Activated CD4-positive, alpha-beta T cell treated with anti-CD3 and anti-CD28 coated beads for 24 hours (primary cell): ENCODE measurements at regions not wholly inside any gene's neighbourhood (a gene's known extent, or its start where the extent isn't known, plus 50 kb on each side); places are given as distances from the start of the nearest gene placed in this dataset.

Source experiments
- DNase-seq, 2 donors: peaks; one replicate each; pipeline ENCODE4 v3.0.0-alpha.2; 2020; ENCODE audit warnings: low read depth in 2 of 2

DNA sequence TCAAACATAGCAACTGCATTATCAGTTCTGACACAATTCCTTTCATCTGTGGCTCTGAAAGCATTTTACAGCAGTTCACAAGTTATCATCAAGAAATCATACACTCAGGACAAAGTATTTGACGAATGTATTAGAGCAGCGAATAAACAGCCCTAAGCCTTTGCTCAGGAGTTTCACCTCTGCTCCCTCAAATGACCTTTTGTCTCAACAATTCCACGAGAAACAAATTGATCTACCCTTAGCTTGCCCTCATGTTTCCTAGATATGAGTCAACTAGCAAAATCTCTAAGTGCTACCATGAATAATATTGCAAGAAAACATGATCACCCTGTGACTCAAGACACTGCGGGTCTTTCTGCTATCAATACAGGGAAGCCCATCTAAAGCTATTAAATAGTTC is 396.1 kb downstream of the EFNB2 start:
- no peak for DNase-seq

DNA sequence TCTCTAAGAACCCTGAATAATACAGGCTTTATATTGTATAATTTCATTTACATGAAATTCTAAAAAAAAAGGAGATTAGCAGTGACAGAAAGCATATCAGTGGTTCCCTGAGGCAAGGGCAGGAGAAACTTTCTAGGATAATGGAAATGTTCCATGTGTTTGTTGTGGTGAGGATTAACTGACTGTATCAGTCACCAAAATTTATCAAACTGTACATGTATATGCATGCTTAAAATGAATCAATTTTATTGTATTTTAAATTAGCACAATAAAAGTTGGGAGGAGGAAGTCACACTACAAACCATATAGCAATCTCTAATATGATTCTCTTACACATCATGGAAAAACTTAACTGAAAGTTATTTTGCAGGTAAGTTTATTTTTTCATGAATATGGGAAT is 396.8 kb downstream of the EFNB2 start:
- DNase-seq, result no peak

DNA sequence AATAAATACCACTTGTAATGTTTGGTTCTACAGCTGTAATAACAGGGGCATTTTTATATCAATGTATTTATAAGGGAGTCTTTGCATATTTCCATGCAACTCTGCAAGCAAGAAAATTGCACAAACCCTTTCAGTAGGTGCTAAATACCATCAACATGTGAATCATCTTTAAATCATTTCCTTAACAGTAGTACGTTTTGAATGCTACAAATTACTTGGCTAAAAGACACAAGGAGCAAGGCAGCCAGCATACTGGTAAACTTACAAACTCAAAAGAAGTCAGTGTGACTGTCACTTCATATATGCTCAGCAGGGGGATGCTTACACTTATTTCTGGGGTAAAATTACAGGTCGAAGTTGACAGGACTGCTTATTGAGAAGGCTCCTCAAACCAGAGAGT is 402.4 kb downstream of the EFNB2 start:
- no peak for DNase-seq

DNA sequence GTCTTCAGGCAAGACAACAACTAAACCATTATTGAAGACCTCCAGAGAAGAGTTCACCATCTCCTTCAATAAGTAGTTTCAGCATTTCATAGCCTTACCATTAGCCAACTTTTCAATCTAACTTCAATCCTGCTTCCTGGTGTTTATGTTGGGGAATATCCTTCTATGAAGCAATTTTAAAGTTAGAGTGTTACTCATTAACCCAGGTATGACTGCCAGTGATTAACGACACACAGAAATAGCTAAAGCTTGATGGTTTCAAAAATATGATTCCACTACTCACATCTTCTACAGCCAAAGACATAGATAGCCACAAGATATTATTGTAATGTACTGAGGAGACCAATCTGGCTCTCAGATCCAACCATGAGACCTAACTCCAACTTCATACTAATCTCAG is 403.2 kb downstream of the EFNB2 start:
- DNase-seq, result no peak

DNA sequence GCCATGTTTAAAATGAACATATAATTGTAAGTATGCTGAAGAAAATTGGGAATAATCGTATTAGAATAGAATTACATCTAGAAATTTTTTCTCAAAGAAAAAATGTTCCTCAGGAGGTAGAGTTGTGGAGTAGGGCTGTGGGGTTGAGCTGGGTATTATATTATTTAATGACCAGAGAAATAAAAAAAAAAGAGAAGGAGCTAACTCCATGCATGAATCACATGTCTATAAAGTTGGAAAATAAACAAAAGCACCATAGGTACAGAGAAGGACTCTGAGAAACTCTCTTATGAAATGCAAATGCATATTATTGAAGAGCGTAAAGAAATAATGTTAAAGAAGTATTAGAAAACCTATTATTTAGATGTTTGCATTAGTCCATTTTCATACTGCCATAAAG is 405.5 kb downstream of the EFNB2 start:
- DNase-seq, result no peak

DNA sequence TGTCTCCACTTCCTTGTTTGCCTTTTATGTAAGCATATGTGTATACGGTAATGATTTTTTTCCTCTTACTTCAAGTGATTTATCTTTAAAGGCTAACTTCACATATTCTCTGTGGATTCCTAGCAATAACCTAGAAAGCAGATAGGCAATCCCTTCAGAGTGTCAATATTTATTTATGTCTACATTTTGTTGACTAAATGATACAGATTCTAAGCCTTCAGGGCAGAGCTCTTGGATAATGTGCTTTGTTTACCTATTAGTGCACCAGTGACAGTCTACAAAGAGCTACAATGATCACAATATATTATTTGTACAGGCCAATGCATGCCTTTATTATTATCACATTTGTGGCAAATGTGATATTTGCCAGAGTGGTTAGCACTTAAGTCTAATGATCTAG is 406.2 kb downstream of the EFNB2 start:
- no peak for DNase-seq

DNA sequence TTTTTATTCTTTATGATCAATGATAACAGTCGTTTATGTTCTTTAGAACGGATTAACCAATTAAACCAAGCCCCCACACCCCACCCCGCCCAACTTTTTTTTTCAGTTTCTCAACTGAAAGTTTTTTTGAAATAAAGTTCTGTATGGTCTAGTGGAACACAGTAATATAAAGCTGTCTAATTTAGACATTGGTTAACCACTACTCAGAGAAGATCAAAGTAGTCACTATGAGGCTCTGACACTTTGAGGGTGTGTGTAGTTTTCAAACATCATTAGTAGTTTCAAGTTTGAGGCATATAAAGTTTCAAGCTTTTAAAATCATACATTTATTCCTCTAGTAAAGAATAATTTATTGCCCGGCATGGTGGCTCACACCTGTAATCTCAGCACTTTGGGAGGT is 413.2 kb downstream of the EFNB2 start:
- DNase-seq, result no peak

DNA sequence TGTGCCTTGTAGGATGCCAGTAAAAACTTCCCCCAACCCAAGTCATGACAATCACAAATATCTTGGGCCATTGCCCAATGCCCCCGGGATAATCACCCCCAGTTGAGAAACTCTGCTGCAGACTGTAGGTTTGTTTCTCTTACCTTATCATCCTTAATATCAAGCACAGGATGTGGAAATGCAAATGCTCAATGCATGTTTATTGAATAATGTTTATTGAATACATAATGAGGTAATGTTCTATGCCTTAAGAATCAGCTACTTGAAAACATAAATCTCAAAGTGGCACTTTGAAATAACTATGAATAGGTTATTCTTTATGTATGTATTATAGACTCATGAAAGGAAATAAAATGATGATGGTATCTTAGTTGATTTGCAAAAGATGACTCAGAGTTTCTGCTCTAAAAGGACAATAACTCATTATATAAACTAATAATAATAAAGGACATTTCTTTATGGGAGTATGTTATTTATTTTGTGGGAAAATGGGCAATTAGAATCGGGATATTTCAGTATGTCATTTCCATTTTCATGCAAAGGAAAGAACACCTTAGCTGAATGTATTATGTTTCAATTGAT is 414.2 kb downstream of the EFNB2 start:
- no peak for DNase-seq

DNA sequence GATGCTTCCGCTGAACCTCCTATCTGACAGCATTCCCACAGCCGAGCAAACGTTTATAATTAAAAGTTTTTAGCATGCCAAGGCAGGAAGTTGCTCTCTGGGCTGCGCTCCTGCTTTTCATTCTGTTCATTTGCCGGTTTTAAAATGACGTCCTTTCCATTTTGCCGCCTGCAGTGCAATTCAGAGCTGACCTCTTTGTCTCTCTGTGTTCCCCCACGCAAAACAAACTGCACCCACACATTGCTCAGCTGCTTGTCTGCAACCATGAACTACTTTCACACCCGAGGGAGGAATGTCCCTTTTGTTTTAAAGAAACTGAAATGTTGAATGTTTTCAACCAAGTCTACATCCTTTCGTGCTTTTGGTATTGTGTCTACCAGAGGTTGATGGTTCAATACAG is 416.5 kb downstream of the EFNB2 start:
- DNase-seq, result no peak

DNA sequence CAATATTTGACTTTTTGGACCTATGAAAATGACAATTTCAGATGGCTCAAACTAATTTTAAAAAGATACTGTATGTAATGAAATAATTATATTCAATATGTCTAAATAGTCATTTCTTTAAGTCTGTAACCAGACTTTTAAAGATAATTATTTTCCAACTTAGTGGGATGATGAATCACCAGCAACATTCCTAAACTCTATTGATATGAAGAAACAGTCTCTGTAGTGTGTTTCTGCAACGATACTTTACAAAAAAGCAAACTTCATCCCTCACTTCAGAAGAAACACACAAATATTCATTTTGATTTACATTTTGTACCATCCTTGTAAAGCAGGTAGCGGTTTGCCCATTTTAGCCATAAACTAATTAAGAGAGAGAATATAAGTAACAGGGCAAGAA is 417.4 kb downstream of the EFNB2 start:
- no peak for DNase-seq

DNA sequence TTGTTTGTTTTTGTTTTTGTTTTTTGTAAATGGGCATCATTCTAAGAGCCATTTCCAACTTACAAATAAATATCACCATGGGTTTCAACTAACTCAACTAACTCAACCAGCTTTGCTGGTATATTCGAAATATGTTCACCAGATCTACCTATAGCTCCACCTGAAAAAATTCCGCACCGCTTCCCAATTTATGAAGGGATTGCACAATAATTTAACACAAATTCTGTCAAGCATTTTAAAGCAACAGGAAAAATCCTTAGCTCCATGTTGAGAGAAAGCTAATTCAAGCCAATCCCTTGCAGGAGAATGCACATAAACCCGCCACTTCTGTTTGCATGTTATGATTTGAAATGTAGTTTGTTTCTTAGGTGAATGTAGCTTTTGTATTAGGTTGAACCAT is 417.8 kb downstream of the EFNB2 start:
- DNase-seq, result no peak

DNA sequence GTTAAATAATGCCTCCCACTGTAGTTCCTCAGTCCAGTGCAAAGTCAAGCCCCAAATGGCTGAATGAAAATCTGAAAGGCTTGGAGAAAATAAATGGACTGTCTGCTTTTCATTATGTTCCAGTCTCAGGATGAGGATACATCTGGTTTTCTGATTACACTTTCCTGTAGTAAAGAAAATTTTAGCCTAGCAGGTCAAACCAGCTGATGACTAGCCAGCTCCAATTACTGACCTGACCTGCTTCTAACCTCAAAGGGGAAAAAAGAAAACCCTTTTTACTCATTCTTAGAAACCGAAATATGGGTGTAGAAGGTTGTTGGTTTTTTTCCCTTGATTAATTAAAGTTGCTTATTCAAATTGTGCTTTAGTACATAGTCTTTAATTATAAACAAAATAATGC is 418.4 kb downstream of the EFNB2 start:
- DNase-seq, result no peak

DNA sequence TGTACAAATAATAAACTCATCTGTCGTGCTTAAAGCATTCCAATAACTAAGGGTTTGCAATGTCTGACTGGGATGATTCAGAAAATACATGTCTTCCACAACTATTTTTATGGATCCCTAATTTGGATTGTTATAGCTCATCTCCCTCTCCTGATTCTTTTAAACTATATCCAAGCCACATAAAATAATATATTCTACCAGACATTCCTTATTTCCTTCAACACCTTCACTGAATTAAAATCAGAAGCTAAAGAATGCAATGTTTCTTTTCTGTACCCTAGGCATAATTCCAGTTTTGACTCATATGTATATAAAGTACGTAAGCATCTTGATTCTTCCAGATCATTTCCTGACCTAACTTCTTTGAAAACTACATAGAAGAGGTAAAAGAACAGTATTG is 420.4 kb downstream of the EFNB2 start:
- DNase-seq, result no peak

DNA sequence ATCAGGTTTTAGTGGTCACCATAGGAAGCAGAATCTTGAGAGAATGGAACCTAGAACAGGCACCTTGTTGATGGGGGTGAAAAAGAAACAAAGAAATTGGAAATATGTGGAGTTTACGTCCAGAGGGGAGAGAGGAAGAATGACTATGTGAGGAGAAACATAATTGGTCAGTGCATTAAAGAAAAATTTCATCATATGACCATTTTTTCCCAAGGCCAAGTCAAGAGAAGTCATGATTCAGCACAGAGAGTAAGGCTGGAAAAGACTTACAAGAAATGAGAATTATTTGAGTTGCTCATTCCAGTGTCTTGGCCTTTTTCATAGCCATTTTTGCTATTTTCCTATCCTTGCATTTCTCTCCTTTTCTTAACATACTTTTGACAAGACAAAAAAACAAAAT is 421.7 kb downstream of the EFNB2 start:
- no peak for DNase-seq

DNA sequence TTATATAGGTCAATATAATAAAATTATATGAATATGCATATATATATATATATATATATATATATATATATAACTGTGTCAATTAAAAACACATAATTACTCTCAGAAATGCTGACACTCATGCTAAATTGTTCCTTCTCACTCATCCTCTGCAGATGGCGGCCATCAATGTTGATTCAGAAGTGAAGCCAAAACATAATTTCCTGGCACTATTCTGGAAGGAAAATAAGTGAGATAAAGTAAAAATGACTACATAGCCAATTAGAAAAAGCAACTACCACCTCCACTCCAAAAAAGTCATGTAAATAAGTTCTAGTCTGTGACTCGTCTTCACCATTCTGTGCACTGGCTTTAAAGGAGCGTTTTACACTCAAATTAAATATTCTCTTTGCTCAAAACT is 423.3 kb downstream of the EFNB2 start:
- DNase-seq, result no peak

DNA sequence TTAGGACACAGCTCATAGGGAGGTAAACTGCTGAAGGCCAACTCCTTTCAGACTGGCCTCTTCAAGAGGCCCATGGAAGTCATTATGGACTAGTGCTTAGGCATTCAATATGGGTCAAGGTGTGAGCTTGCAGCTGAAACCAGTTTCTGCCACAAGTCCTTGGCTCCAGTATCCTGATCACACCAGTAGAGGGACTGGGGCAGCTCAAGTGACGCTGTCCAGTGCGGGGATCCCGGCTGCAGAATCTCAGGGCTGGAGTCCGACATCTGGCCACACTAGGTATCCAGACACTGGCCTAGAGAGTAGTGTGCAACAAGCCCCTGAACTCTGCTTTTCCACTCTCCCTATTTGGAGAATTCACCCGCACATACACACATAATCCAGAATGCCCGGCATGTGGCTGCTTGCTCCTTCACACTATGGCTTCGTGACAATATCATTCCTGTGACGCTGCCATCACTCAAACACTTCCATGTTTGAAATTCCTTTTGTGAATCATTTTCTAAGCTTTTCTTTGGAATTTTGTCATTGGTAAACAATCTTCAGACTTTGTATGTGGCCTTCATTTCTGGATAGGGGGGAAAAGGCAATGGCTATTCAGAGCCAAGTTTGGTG is 425.1 kb downstream of the EFNB2 start:
- no peak for DNase-seq

DNA sequence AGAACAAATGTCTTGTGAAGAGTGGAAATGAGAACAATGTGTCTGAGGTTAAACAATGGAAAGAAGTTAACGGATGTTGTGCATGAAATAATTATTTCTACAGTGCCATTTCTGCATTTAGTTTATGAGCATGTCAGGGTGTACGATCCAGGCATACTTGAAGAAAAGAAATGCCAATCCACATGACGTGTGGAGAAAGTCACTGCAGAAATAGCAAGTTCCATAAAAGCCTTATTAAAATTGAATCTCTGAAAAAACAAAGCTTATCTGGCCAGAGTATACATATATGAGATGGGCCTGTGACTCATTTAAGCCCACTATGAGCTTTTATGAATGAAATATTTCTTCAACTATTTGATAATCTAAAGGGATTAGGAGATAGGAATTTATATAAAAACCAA is 426.1 kb downstream of the EFNB2 start:
- DNase-seq, result no peak

DNA sequence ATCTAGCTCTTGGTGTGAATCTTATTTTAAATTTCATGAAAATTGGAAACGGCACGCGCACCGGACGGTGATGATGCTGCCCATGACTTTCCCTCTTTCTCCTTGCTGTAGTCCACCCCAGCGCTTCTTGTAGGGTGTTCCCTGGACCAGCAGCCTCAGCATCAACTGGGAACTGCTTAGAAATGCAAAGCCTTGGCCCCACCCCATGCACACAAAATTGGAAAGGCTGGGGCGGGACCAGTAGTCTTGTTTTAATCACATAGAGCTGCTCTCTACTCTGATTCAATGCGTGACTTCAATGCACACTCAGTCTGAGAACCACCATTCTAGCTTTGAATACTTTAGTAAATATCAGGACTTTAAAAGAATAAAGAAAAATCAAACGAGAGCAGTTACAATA is 427.1 kb downstream of the EFNB2 start:
- DNase-seq, result no peak

DNA sequence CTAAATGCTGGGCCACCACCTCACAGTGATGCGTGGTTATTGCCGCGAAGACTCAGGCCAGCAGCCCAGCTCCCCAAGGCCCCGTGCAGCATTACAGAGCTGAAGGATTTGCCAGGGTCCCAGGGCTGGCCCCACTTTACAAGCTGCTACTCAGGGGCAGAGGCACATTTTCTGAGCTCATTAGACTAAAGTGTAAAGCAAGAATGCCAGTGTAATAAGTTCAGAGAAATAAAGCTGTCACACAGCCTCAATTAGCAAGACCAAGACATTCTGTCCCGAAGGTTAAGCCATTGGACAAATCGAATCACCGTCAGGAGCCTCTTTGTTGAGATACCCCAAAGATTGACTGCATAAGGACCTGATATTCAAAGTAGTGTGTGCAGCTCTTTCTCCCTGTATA is 428.4 kb downstream of the EFNB2 start:
- DNase-seq, result no peak

DNA sequence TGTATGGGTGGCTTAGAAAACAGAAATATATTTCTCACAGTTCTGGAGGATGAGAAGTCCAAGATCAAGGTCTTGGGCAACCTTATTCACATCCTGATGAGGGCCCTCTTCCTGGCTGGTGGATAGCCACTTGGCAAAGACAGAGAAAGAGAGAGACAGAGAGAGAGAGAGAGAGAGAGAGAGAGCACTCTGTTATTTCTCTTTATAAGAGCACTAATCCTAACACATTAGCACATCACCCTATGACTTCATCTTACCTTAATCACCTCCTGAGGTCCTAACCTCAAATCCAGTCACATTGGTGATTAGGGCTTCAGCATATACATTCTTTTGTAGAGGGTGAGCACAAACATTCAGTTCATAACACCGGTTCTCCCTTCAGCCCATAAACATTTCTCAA is 430.3 kb downstream of the EFNB2 start:
- DNase-seq, result no peak

DNA sequence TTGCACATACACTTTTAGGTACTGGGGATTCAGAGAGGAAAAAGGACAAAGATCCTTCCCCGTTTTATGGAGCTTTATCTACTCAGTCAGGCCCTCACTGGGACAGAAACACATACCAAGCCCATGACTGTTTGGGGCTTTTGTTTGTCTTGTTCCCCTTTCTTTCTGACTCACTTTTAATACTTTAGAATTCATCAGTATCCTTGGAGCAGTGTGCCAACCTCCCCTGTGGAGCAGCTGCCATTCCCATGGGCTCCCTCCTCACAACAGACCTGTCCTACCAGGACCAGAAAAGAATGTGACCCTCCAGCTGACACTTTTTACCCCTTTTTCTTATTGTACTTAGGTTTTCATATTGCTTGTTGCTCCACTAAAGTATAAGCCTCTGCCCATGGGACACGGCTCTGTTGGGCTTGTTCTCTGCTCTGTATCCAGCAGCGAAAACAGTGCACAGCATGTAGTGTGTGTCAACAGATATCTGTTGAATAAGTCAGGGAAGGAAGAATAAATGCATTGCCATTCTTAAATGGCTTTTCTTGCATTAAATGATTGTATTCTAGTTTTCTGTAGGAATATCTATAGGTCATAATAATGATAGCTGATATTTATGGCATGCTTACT is 431.1 kb downstream of the EFNB2 start:
- no peak for DNase-seq

DNA sequence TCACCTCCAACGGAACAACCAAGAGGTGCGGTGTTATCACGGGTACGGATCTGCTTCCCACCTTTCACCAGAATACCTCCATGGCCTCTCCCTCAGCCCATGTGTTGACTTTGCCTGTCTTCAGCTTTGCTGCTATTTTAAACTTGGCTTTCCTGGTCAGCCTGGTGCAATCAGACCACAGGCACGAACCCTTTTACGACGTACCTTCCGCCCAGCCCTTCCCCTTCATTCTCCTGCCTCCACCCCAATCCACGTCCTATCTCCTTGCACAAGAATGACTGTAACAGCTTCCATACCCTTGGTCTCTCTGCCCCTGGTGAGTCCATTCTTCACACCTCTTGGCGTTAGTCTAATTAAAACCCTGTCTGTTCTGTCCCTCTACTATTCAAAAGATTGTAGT is 431.7 kb downstream of the EFNB2 start:
- no peak for DNase-seq

DNA sequence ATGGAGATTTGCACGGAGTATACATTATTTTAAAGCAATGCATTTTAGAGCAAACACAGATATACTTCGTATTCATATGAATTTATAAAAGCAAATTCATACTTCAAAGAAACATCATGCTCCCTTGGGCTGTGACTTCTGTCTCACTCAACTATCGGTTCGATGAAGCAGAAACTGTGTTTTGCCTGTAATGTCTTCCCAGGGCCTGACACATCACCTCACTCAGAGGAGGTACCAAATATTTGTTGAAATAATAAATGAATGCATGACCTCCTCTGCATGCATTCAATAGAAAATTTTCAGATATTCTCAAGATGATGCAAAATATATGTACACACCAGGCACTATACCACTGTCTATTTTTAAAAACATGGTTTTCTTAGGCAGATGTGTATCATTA is 432.7 kb downstream of the EFNB2 start:
- no peak for DNase-seq

DNA sequence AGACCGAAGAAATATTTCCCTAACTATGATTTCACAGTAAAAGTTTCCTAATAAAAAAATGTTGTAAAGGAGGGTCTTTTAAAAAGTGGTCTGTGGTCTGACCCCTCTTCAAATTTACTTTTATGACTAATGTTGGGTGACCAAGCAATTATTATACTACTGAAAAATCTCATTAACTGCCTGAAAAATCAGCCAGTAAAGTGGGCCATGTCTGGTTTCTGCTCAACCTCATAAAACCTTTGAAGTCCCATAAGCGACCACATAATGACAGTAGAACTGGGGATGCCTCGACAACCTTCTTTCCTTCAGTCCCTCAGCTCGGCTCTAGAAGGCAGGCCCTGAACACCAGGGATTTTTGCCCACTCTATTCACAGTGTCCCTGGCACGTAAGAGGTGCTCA is 434.3 kb downstream of the EFNB2 start:
- no peak for DNase-seq
